ENCODE measurements at regions not wholly inside any gene's neighbourhood (a gene's known extent, or its start where the extent isn't known, plus 50 kb on each side); places are given as distances from the start of the nearest gene placed in this dataset.

DNA sequence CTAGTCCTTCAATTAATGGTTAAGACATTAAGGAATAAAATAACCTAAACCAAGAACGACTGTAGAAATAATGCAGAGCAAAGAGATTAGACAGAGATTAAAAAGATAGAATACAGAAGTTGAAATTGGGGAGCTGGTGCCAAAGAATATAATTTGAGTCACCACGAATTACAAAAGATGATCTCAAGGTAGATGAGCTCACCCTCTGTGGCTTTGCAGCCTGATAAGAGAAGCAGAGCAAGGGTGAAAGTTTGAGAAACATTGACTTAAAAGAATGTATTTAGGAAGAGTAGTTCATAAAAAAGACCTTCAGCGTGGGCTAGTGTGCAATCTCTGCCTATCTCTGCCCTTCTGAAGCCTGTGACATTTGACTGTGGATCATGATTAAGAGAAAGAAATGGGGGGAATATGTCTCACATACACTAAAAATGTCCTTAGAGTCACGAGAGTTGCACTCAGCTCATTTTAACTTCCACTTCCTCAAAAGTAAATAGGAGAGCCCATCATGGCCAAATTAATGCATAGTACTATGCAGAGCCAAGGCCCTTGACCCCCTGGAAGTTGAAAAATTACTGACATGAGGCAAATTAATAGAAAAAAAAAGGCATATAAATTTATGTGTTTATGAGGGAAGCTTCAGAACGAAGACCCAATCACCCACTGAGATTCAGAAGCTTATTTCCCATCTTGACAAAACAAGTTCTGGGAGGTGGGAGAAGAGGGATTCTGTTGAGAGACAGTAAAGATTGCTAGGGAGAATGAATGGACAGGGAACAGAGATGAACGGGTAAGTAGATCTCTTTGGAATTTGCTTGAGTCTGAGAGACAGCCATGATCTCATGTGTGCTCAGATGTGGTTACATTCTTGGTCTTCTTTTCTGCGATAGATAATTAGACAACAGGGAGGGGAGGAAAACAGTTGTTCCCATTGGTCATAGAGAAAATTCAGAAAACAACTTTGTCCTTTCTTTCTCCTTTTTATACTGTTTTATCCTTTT is 395.4 kb upstream of the LRRC7 start:
- no peak for DNase-seq

DNA sequence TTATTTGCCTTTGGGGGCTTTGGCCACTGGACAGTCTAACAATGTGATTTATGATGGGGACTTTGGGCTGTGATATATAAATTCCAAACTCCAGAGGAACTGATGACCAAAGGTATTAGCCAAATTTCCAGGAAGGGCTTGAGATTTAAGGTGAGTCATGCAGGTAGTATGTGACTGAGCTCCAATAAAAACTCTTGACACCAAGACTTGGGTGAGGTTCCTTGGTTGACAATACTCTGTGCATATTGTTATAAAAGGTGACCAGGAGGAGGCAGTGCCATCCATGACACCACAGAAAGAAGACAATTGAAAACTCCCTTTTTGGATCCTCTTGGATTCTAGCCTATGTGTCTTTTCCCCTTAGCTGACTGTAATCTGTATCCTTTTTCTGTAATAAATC is 392.7 kb upstream of the LRRC7 start:
- DNase-seq: no peak

DNA sequence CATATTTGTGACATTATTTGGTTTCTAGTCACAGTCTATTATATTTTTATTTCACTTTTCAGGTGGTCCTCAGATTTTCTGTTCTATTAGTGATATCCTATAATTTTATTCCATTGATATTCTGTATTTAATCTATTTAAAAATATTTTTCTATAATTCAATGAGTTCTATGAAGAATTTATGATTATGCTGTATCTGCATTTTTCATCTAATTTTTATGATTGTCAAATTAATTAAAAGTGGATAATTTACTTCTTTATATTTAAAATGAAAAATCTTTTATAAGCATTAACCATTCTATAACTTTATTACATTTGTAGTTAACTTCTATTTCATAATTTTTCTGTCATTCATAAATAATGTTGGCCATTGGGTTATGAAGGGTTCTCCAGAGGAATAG is 387.4 kb upstream of the LRRC7 start:
- DNase-seq: no peak

DNA sequence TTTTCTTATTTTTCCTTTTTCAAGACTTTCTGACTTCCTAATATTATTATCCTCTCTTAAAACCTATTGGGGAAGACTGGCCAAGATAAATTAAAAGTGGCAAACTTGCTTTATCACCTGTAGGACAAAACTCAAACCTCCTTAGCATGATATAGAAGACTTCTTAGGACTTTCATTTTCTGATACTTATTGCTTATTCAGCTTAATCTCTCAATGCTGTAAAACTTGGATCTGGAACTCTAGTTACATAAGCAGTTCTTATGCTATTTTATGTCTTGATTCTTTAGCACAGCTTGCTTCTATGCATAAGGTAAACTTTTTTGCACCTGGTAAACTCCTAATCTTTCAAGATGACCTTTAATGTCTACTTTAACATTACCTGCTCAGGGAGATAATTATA is 382.3 kb upstream of the LRRC7 start:
- no peak for DNase-seq

DNA sequence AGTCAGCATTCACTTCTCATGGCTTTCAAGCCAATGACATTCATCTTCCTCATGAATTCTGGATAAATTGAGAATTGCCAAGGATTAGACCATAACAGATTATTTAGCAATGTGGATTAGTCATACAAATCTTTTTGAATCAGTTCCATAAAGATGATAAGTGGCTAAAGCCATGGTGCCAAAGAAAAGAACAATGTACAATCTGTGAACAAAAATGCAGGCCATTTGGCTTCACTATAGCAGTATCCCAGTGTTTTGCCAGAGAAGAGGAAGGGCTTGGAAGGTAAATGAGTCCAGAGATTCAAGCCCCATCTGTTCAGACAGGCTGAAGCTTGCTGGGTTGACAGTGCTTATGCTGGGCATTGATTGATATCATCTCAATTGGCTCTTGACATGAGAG is 376.4 kb upstream of the LRRC7 start:
- no peak for DNase-seq

DNA sequence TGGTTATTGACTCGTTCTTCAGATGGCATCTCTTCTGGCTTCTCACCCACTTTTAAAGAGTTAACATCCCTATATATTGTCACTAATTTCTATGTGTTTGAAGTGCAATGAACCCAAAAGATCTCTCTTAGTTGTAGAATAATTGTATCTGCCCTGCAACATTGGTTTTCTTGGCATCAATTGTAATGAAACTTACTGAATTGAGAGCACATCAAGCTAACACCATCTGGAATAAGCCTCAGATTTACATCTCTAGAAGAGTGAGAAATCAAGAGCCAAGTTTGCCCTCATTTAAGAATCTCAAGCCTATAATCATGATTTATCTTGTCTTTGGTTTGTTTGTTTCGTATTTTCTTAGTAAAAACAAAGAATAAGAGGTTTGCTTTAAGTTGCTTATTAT is 372.6 kb upstream of the LRRC7 start:
- no peak for DNase-seq

DNA sequence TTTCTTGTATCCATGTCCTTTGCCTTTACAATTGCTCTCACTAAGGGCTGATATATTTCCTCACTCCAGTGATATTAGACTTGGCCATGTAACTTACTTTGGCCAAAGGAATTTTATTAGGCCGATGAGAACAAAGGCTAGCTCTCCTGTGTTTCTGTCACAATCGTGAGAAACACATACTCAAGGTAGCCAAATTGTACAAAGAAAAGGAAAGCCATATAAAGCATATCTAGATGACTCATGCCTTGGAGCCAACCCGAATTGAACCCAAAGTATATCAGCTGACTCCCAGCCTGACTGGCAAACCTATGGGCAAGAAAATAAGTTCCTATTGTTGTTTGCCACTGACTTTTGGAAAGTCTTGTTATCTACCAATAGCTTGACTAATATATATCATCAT is 371.7 kb upstream of the LRRC7 start:
- DNase-seq: no peak

DNA sequence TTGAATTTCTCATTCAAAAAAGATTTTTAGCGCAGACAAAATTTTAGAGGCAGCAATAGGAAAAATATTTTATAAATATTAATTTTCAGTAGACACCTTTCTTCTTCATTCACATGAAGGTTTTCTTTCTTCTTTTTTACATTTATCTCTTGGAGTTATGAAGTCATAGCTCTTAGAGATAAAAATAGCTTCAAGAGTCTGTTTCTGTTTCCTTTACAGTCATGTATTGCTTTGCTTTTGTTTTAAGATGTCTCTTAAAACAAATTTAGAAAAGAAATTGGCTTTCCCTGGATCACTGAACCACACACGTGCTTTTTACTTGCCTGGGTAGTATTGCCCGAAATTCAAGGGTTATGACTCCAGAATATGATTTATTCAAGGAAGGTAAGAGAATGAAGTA is 369.9 kb upstream of the LRRC7 start:
- DNase-seq: no peak

DNA sequence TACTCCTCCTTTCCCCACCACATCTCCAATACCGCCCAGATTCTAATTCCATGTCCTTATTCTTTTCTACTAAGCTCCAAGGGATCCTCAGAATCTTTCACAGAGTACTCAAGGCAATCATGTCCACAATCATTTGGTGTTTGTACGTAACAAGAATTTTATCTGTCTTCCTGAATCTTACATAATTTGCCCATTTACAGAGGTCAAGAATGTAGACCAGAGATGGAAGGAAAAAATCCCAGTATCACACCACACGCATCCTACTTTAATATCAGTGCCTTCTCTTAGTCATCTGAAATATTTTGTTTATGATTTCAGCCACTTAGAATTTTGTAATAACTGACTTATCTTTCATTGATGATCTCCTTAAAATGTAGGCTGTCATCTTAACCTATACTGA is 366.0 kb upstream of the LRRC7 start:
- DNase-seq: no peak

DNA sequence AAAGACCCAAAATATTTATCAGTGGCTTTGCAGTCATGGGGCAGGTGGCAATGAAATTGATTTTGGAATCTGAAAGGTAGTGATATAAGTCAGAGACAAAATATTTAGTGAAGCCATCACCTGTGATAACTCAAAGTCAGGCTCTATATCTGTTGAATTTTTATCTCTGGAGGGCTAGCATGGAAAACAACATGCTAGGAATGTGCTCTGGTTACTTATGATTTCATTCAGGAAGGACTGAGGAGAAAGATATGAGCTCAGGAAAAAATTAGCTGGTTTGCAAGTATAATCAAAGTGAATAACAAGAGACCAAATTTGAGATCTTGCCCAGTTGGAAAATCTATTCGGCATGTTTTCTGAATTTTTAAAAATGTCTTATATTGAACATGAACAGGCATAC is 364.6 kb upstream of the LRRC7 start:
- no peak for DNase-seq

DNA sequence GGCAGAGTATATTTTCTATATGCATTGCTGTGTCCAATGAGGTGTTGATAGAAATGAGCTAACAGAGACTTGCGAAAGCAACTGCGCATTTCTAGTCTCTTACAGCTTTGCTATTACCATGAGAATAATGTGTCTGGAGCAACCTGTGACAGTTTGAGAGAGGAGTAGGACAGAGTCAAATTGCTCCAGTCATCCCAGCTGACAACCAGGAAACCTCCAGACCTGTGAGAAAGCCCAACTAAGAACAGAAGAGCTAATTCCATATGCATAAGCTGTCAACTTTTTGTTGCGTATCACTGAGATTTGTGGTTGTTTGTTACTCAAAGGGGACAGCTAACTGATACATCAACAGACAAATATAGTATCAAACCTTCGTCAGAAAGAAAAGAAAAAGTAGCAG is 354.1 kb upstream of the LRRC7 start:
- no peak for DNase-seq

DNA sequence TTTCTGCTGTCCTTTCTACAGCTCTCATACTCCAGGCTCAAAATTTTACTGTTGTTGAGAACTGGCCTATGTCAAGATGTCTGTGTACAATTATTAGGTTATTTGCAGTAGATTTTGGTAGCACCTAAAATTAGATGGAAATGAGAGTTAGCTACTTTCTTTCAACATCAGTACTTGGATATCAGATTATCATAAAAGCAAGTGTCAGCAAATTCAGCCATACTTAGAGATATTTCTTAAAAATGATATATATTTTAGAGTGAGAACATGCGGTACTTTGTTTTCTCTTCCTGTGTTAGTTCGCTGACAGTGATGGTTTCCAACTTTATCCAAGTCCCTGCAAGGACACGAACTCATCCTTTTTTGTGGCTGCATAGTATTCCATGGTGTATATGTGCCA is 351.8 kb upstream of the LRRC7 start:
- no peak for DNase-seq

DNA sequence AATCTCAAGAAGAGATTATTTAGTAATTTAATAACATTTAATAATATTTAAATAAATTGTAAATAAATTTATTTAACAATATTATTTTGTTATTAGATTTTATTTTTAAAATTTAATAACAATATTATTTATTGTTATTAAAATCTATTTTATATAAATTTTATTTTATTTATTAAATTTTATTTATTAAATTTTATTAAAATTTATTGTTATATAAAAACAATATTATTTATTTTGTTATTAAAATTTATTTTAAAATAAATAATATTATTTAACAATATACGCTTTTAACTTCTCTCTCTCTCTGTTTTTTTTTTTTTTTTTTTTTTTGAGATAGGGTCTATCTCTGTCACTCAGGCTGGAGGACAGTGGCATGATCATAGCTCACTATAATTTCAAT is 347.1 kb upstream of the LRRC7 start:
- DNase-seq: no peak

DNA sequence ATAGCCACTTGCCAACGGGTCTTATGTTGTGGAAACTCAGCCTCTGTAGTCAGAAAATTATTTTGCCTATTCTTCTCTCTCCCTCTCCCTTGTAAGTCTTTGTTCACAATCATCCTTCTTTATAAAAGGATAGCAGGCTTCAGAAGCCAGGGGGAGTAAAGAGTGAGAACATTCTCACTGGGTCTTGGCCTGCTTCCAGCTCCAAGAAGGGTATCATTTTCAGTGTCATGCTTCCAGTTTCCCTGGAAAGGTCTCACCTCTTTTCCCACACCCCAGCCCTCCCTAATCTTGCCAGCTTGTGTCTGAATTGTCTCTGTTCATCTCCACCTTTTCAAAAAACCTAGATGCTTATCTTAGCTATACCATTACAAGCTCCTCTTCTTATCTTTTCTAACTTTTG is 346.2 kb upstream of the LRRC7 start:
- no peak for DNase-seq

DNA sequence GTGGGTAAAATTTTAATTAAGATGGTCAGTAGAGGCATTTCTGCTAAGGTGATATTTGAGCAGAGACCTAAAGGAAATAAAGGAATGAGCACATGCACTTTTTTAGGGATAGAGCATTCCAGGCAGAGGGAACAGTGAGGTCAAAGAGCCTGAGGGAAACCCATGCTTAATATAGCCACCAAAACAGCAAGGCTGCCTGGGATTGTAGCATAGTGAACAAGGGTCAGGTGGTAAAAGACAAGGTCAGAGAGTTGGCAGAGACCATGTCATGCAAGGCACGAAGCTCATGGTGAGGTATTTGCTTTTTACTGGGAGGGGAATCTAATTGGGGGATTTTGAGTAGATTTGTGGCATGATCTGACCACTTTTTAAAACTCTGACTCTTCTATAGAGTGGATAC is 344.6 kb upstream of the LRRC7 start:
- no peak for DNase-seq

DNA sequence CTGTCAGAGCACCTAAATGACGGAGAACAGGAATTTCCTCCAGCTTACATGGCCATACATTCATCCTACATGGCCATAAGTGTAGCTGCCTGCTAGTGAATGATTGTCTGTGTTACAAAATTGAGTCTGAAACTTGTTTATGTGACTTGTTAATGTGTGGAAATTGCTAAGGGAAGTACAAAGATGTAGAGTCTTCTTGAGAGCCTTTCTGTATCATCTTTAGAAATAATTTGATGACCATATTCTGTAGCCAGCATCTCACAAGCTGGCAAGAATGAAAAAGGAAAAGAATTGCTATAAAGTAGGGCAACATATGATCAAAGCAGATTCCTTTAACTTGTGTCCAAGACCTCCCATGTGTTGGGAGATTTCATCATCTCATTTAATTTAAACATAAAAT is 339.2 kb upstream of the LRRC7 start:
- no peak for DNase-seq

DNA sequence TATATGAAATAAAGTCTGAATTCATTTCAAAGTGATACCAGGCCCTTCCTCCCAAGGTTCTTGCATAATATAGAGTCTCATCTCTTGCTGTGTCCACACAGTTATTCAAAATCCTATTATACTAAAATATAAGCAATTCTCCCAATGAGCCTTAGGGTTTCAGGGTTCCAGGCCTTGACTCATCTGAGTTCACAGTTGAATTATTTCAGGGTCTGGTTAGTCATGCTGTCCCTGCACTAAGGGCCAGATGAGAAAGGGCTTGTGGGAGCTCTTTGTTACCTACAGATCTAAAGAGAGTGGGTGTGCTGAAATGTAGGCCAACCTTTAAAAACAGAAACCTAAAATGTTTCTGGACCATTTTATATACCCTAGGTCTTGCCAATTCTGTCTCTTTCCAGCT is 337.5 kb upstream of the LRRC7 start:
- no peak for DNase-seq

DNA sequence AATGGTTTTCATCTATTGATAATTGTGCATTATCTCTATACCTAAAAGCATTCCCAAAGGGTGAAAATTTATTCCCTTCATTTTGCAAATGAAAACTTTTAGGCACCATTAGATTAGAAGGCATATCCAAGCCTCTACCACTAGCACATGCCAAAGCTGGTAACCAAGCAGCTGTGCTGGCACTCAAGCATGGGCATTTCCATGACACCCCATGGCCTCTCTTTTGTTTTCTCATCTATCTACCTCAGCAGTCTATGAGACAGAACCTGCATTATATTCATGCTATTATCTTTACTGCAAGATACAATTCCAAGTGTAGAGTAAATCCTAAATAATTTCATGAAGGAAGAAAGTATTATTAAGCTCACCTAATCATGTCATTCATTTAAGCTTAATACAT is 334.3 kb upstream of the LRRC7 start:
- DNase-seq: no peak

DNA sequence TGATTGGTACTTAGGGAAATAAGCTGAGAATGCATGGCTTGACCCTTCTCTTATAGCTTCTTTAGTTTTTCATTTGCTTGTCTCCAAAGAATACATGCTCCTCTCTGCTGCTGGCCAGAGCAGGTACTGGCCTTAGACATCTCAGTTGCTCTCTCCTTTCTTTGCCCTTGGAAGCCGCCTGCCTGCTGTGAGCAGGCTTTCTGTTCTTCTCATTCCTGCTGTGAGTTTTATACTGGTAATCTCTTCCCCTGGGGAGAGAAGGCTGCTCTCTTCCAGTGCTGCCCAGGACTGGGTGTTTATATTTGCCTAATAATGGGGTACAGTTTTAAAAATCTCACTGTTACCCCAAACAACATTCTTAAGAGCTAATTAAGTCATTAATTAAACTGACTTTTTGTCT is 323.5 kb upstream of the LRRC7 start:
- DNase-seq: no peak

DNA sequence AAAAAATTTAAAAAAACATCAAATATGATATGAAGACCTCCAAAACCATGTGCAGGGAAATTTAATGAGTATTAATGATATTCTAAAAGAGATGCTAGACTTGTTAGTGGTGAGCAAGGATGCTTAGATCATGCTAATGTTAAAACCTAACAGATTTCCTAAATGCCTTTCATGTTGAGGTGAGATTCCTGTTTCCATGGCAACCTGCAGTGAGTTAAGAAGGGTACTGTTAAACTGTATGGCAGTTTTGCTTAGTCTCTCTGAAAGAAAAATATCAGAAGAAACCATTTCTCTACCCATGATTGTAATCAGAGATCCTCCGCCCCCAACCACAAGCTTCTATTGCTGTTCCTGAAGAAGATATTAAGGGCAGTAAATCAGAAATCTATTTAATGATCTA is 321.6 kb upstream of the LRRC7 start:
- DNase-seq: no peak

DNA sequence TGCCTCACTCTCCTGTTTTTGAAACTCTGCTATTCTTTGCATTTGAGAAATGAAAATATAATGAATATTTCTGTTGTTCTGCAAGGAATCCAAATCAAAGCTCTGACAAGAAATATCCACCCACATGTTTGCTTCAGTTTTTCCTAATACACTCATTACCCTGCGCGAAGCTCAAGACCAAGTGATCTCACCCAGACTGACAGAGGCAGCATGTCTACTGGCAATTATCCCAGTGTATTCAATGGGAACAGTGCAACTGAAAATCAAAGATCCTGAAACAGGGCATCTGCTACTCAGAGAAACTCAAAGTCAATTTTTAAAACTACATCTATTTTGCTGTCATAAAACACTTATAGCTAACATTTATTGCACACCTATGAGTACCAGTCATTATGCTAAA is 321.0 kb upstream of the LRRC7 start:
- no peak for DNase-seq

DNA sequence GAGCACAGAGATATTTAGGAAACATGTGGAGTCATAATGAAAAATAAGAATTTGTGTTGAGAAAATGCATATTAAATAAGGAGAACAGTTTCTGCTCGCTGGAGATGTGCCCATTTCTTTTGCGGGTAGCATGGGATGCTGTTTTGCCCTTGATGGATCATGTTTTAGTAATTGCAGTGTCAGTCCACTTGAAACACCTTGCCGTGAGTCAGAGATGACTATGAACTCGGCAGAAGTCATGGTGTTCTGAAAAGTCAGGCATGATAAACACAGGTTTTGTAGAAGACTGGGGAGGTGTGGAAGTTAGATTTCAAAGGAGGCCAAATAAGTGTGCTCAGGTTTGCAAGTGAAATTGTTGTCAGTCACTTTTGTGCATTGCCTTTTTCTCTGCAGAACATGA is 315.0 kb upstream of the LRRC7 start:
- no peak for DNase-seq

DNA sequence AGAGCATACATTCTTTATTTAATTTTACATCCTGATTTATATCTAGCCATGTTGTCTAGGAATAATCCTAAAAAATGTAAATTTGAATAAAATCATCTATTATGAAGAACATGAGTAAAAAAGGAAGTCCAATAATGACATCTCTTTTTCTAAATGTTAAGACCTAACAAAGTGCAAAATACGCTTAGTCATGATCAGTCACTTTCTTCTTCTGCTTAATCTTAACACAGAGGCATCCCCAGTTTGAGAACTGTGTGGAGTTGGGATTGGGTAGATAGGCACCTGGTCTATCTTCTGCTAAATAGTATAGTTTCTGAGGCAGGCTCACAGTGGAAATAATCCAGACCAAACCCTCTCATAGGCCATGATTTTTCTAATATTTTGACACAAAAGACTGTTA is 311.7 kb upstream of the LRRC7 start:
- no peak for DNase-seq

DNA sequence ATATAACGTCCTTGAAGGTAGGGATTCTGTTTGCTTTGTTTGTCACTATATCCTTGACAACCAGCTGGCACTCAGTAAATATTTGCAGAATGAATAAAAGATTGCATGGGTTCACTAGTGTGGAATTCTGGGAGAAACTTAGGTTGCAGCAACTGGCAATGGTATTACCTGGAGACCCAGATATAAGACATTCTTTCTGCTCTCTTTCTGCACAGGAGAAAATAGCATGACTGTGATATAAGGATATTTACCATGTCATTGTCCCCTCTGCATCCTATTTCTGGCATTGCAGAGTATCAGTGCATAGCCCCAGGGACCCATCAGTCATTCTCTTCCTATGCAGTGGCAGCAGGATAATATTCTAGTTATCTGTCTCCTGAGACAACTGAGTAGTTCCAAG is 308.9 kb upstream of the LRRC7 start:
- DNase-seq: no peak

DNA sequence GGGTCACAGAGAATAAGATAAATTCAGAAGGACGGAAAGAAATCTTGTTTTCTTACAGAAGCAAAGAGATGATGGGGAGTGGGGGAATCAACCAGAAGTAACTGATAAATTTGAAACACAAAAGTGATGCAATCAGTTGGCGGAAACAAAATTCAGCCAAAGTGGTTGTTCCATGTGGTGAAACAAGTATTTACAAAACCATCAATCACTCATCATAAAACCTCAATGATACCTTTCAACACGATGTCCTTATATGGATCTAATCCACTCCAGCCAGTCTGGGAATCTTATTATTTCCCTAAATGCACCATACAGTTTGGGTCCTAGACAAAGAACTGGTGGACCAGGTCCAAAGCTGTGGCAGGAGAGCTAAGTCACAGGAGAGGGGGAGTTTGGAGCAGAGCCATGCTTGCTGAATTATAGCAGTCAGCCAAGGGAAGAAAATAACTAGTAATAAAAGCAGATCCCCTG is 303.8 kb upstream of the LRRC7 start:
- DNase-seq: peak; percentile 47

Data from right forelimb (tissue), 1 donor.